Progenitor cell of endocrine pancreas (in vitro differentiated cells): ENCODE measurements at regions not wholly inside any gene's neighbourhood (a gene's known extent, or its start where the extent isn't known, plus 50 kb on each side); places are given as distances from the start of the nearest gene placed in this dataset.

ENCODE experiments used
- DNase-seq: peaks from one replicate; pipeline ENCODE4 v3.0.0; 2021; ENCODE audit warnings: low spot score; ENCODE audit not compliant: unreplicated experiment
- H3K27ac Mint-ChIP-seq: 2 replicates; pipeline ENCODE4 v1.8.0; 2021; ENCODE audit warnings: mild to moderate bottlenecking, moderate library complexity, mixed read lengths
- H3K27me3 Mint-ChIP-seq: 2 replicates; pipeline ENCODE4 v1.8.0; 2021; ENCODE audit warnings: mixed read lengths
- H3K36me3 Mint-ChIP-seq: 2 replicates; pipeline ENCODE4 v1.8.0; 2022; ENCODE audit warnings: mixed read lengths; ENCODE audit not compliant: insufficient read depth
- H3K4me1 Mint-ChIP-seq: 2 replicates; pipeline ENCODE4 v1.8.0; 2021; ENCODE audit warnings: low read depth, mixed read lengths
- H3K4me3 Mint-ChIP-seq: 2 replicates; pipeline ENCODE4 v1.8.0; 2021; ENCODE audit warnings: low read depth, mild to moderate bottlenecking, moderate library complexity, mixed read lengths
- H3K9me3 Mint-ChIP-seq: 2 replicates; pipeline ENCODE4 v1.8.0; 2021; ENCODE audit warnings: low read depth, mixed read lengths
- CTCF ChIP-seq: fragments of 200-600 bp; sonication (generic); IDR thresholded peaks from one replicate; pipeline ENCODE4 v1.5.0; 2021; ENCODE audit warnings: antibody characterized with exemption, mild to moderate bottlenecking; ENCODE audit not compliant: unreplicated experiment

- H3K27ac Mint-ChIP-seq, result no peak overlapping the region
Measured at GRCh38 chr16:60930291-60930690, 1105.9 kb downstream of the CDH8 start.

GRCh38 chr16:60922920-60923319, 1113.3 kb downstream of the CDH8 start:
- TF ChIP-seq CTCF, result no peak
- no peak for DNase-seq
- Mint-ChIP-seq H3K9me3 (no peaks in the 10 kb centered on the region), H3K4me1 (no peaks in the 10 kb centered on the region), H3K4me3 (no peak overlapping the region), H3K27ac (no peak overlapping the region), H3K36me3 (no peaks in the 10 kb centered on the region), H3K27me3 (no peaks in the 10 kb centered on the region)

More at GRCh38 chr16:60930291-60930690, 1105.9 kb downstream of the CDH8 start:
- Mint-ChIP-seq H3K27me3 (no peaks in the 10 kb centered on the region), H3K4me3 (no peak overlapping the region), H3K9me3 (peaks cover 2% of the 10 kb centered on the region), H3K36me3 (no peaks in the 10 kb centered on the region), H3K4me1 (no peaks in the 10 kb centered on the region)
- DNase-seq, result no peak
- no peak for TF ChIP-seq CTCF

GRCh38 chr16:60914334-60914733, 1121.9 kb downstream of the CDH8 start:
- no peaks in the 10 kb centered on the region for H3K36me3 Mint-ChIP-seq
- no peaks in the 10 kb centered on the region for H3K4me1 Mint-ChIP-seq
- H3K27me3 Mint-ChIP-seq, result no peaks in the 10 kb centered on the region
- no peak overlapping the region for H3K27ac Mint-ChIP-seq
- no peak for DNase-seq
- TF ChIP-seq CTCF, result no peak
- H3K9me3 Mint-ChIP-seq, result peaks cover 3% of the 10 kb centered on the region
- H3K4me3 Mint-ChIP-seq, result no peak overlapping the region

DNA sequence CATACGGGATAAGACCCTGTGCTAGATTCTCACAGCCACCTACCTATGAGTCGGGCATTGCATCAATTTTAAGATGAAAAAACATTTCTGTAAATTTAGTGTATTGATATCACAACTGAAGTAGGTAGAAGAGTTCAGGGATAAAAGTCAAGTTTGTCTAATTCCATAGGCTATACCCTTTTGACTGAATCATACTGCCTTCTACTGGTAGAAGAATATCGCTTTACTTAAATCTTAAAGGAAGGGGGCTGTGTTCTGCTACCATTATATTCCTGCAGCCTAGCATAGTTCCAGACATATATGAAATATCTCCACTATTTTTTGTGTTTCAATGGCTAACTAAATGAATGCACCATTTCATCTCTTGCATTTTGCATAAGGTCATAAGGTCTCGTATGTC, 1128.6 kb downstream of the CDH8 start:
- H3K36me3 Mint-ChIP-seq, result no peaks in the 10 kb centered on the region
- no peak overlapping the region for H3K4me3 Mint-ChIP-seq
- peaks cover 3% of the 10 kb centered on the region for H3K9me3 Mint-ChIP-seq
- H3K4me1 Mint-ChIP-seq, result no peaks in the 10 kb centered on the region
- peak; percentile 45 for TF ChIP-seq CTCF
- no peak for DNase-seq
- no peaks in the 10 kb centered on the region for H3K27me3 Mint-ChIP-seq
- H3K27ac Mint-ChIP-seq, result no peak overlapping the region

GRCh38 chr16:60905811-60906210, 1130.4 kb downstream of the CDH8 start:
- no peaks in the 10 kb centered on the region for H3K27me3 Mint-ChIP-seq
- H3K4me1 Mint-ChIP-seq, result no peaks in the 10 kb centered on the region
- no peak overlapping the region for H3K4me3 Mint-ChIP-seq
- H3K36me3 Mint-ChIP-seq, result no peaks in the 10 kb centered on the region
- no peak for TF ChIP-seq CTCF
- no peaks in the 10 kb centered on the region for H3K9me3 Mint-ChIP-seq
- DNase-seq, result no peak
- no peak overlapping the region for H3K27ac Mint-ChIP-seq
